ENCODE measurements at regions not wholly inside any gene's neighbourhood (a gene's known extent, or its start where the extent isn't known, plus 50 kb on each side); places are given as distances from the start of the nearest gene placed in this dataset.

- no peak overlapping the region for H2AFZ ChIP-seq (ENCODE audit: control insufficient read depth, low read depth, low read length)
- H3K9me3 ChIP-seq (replicated peaks; ENCODE audit: control insufficient read depth, insufficient read depth, low read length) = no peaks in the 10 kb centered on the region
- POLR2A ChIA-PET = no interaction called here
Observed at GRCh38 chr1:88070956-88071355, 613.1 kb upstream of the PKN2 start.

More at GRCh38 chr1:88070956-88071355, 613.1 kb upstream of the PKN2 start:
- in situ Hi-C loops (cut with MboI) (no loop called here), intact Hi-C loops (cut with micrococcal nuclease; ENCODE audit: unreplicated experiment) (no loop called here)
- no peak for DNase-seq (ENCODE audit: low read depth, low spot score)
- ChIA-PET SMC1A (ENCODE audit: uncharacterized antibody, unreplicated experiment) (no interaction called here), RAD21 (ENCODE audit: unreplicated experiment) (no interaction called here), CTCF (interaction anchor here (1.4 kb wide), 1 partner anchor 109 kb away, joined by 3 read pairs; no protein-coding TSS in a partner anchor)
- no peak for TF ChIP-seq SKIL (IDR thresholded peaks at IDR 0.05; ENCODE audit: low read depth, poor library complexity, severe bottlenecking)
- no peak for TF ChIP-seq ZSCAN29 (IDR thresholded peaks at IDR 0.05)
- TF ChIP-seq TCF3 (IDR thresholded peaks at IDR 0.05; ENCODE audit: borderline replicate concordance, insufficient read depth, low read depth, low read length) = no peak
- no peak for TF ChIP-seq IKZF1 (conservative IDR thresholded peaks at IDR 0.05)
- TF ChIP-seq SP1 (IDR thresholded peaks at IDR 0.05; ENCODE audit: low read depth, low read length) = no peak
- no peak for TF ChIP-seq LARP7 (IDR thresholded peaks at IDR 0.05)
- TF ChIP-seq ZNF592 (IDR thresholded peaks at IDR 0.05) = no peak
- TF ChIP-seq NFYA (IDR thresholded peaks at IDR 0.05; ENCODE audit: borderline replicate concordance, low read depth, low read length) = no peak
- no peak for TF ChIP-seq NRF1 (conservative IDR thresholded peaks at IDR 0.05; ENCODE audit: low read depth, low read length)
- no peak for TF ChIP-seq SIX5 (IDR thresholded peaks at IDR 0.05; ENCODE audit: low read depth, low read length, severe bottlenecking)
- TF ChIP-seq DPF2 (IDR thresholded peaks at IDR 0.05) = no peak
- TF ChIP-seq CHD4 (IDR thresholded peaks at IDR 0.05) = no peak
- no peak for TF ChIP-seq CREB1 (IDR thresholded peaks at IDR 0.05; ENCODE audit: low read depth)
- no peak for TF ChIP-seq NKRF (conservative IDR thresholded peaks at IDR 0.05)
- TF ChIP-seq ZNF274 (IDR thresholded peaks at IDR 0.05; ENCODE audit: insufficient read depth, insufficient read length) = no peak
- Histone ChIP-seq H3K36me3 (ENCODE audit: control insufficient read depth in 2 of 2, insufficient read depth in 2 of 2, low read length in 1 of 2) (no peaks in the 10 kb centered on the region), H3K9ac (ENCODE audit: control insufficient read depth, insufficient read depth, low read length) (no peak overlapping the region), H3K4me3 (no peak overlapping the region), H3K27ac (ENCODE audit: control insufficient read depth, insufficient read depth) (no peak overlapping the region), H3K4me1 (ENCODE audit: control insufficient read depth, insufficient read depth, low read length) (no peaks in the 10 kb centered on the region), H3K27me3 (replicated peaks in 1 of 2; ENCODE audit: control insufficient read depth in 2 of 2, insufficient read depth in 2 of 2, low read length in 1 of 2) (no peaks in the 10 kb centered on the region), H4K20me1 (ENCODE audit: control insufficient read depth, insufficient read depth) (no peaks in the 10 kb centered on the region), H3K79me2 (ENCODE audit: control insufficient read depth, insufficient read depth, low read length) (no peaks in the 10 kb centered on the region), H3K4me2 (ENCODE audit: control insufficient read depth, insufficient read depth) (no peak overlapping the region)
- 5% methylated on average over 1 of the region's 1 CpG for WGBS (ENCODE audit: insufficient coverage, insufficient replicate concordance, low lambda C conversion rate, missing lambda C conversion rate)
- ATAC-seq = no peak
- FAIRE-seq = no peak
- BruUV-seq (replicated peaks) = no TSS peak

Data from GM12878 (cell line).